Neural crest cell (in vitro differentiated cells): ENCODE measurements at regions not wholly inside any gene's neighbourhood (a gene's known extent, or its start where the extent isn't known, plus 50 kb on each side); places are given as distances from the start of the nearest gene placed in this dataset.
A peak's percentile ranks its signal among the peaks of the same experiment; 100 is the strongest.

Experiments
- DNase-seq: peaks from one replicate; pipeline ENCODE4 v3.0.0; 2021; ENCODE audit warnings: low read depth, mixed read lengths, low spot score
- H3K27ac Mint-ChIP-seq: one replicate; pipeline ENCODE4 v1.8.0; 2021; ENCODE audit warnings: mild to moderate bottlenecking, mixed read lengths; ENCODE audit not compliant: unreplicated experiment
- H3K27me3 Mint-ChIP-seq: 2 replicates; pipeline ENCODE4 v1.8.0; 2021; ENCODE audit warnings: low read depth, mild to moderate bottlenecking, mixed read lengths
- H3K36me3 Mint-ChIP-seq: 2 replicates; pipeline ENCODE4 v1.8.0; 2021; ENCODE audit warnings: low read depth, mild to moderate bottlenecking, mixed read lengths
- H3K4me1 Mint-ChIP-seq: 2 replicates; pipeline ENCODE4 v1.8.0; 2021; ENCODE audit warnings: mixed read lengths
- H3K4me3 Mint-ChIP-seq: one replicate; pipeline ENCODE4 v1.8.0; 2021; ENCODE audit warnings: mild to moderate bottlenecking, mixed read lengths
- H3K9me3 Mint-ChIP-seq: 2 replicates; pipeline ENCODE4 v1.8.0; 2021; ENCODE audit warnings: mixed read lengths
- TF ChIP-seq, protein P1 (sequence below): fragments of 200-600 bp; sonication (generic); conservative IDR thresholded peaks from 2 replicates; pipeline ENCODE4 v1.5.0; 2021; ENCODE audit warnings: antibody characterized with exemption, mild to moderate bottlenecking

DNA sequence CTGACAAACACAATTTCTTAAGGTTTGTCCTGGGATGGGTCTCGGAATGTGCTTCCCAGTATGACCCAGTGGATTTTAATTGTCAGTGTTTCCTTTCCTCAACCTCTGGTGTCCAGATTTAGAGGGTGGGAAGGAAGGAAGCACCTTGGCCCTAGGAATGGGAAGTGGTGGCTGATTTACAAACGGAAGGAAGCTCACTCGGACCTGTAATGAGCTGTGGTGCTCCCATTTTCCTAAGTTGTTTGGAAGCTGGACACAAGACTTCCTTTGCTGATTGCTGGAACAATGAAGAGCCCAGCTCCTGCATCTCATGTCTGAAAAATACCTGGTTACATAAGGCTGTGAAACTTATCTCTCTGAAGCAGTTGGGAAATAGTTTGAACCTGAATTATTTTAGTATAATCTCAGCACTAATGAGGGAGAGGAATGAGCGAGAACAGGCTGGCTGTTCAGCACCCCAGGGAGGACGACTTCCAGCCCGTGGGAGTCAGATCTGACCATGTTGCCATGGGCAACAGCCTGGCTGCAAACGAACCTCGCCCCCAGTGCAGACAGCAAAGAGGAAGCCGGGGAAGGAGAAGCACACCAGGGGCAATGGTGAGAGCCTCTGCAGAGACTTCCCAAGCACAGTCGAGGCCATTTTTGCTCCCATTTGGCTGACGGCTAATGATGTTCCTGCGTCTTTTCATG lies 74.4 kb upstream of the ASB18 start:
- Mint-ChIP-seq H3K4me1 (peaks cover 41% of the 10 kb centered on the region), H3K9me3 (no peaks in the 10 kb centered on the region), H3K27ac (peak overlapping the region; percentile 2), H3K27me3 (no peaks in the 10 kb centered on the region), H3K4me3 (peak overlapping the region; percentile 2), H3K36me3 (peaks cover 10% of the 10 kb centered on the region)
- no peak for DNase-seq
- TF ChIP-seq, protein P1, sequence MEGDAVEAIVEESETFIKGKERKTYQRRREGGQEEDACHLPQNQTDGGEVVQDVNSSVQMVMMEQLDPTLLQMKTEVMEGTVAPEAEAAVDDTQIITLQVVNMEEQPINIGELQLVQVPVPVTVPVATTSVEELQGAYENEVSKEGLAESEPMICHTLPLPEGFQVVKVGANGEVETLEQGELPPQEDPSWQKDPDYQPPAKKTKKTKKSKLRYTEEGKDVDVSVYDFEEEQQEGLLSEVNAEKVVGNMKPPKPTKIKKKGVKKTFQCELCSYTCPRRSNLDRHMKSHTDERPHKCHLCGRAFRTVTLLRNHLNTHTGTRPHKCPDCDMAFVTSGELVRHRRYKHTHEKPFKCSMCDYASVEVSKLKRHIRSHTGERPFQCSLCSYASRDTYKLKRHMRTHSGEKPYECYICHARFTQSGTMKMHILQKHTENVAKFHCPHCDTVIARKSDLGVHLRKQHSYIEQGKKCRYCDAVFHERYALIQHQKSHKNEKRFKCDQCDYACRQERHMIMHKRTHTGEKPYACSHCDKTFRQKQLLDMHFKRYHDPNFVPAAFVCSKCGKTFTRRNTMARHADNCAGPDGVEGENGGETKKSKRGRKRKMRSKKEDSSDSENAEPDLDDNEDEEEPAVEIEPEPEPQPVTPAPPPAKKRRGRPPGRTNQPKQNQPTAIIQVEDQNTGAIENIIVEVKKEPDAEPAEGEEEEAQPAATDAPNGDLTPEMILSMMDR: no peak

DNA sequence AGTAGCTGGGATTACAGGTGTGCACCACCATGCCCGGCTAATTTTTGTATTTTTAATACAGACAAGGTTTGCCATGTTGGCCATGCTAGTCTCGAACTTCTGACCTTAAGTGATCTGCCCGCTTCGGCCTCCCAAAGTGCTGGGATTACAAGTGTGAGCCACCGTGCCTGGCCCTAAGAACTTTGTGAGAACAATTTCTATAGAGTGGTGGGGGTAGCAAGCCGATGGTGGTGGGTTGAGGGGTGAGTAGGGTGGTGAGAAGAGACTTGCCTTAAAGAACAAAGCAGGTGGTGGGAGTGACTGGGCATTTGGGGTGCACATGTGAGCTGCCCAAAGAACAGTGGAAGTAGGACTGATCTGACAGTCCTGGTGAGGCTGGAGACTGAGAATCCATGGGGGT lies 76.0 kb upstream of the ASB18 start:
- H3K27me3 Mint-ChIP-seq: no peaks in the 10 kb centered on the region
- peaks cover 48% of the 10 kb centered on the region for H3K4me1 Mint-ChIP-seq
- H3K36me3 Mint-ChIP-seq: peaks cover 10% of the 10 kb centered on the region
- no peak overlapping the region for H3K4me3 Mint-ChIP-seq
- no peak for DNase-seq
- no peaks in the 10 kb centered on the region for H3K9me3 Mint-ChIP-seq
- TF ChIP-seq, protein P1: no peak
- no peak overlapping the region for H3K27ac Mint-ChIP-seq

DNA sequence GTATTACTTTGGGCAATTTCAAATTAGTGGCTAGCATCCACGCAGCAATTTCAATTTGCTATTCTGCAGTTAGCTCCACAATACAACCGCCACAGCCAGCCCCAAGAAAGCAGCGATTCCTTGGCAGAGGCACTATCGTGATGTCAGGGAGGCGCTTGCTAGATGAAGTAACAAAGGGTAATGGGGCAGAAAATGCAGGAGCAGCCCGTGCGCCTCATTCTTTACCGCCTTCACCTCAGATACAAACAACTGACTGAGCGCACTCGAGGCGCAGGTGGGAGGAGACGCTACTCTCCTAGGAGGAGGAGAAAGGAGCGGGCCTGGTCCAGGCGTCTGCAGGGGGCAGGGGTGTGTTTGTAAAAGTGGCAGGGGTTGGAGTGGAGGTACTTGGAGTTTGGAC lies 76.9 kb upstream of the ASB18 start:
- Mint-ChIP-seq H3K36me3 (peaks cover 10% of the 10 kb centered on the region), H3K27ac (peak overlapping the region; percentile 94), H3K4me1 (peaks cover 48% of the 10 kb centered on the region), H3K9me3 (no peaks in the 10 kb centered on the region), H3K4me3 (peak overlapping the region; percentile 47), H3K27me3 (no peaks in the 10 kb centered on the region)
- DNase-seq: no peak
- TF ChIP-seq, protein P1: no peak

DNA sequence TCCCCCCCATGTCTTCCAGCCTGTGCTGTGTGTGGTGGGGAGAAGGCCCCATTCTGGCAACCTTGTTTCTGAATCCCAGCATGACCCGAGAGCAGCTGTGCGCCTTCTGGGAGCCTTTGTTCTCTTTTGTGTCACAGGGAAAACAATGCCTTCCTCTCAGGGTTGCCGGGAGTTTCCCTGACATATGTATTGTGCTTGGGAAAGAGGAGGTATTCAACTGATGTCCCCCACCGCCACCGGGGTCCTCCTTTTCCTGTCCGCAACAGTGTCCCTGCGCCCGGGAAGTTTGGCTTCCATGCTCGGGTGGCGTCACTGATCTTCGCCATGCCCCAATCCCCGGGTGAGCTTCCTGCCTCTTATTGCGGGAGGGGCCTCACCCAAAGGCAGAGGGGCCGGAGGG lies 77.5 kb upstream of the ASB18 start:
- peaks cover 48% of the 10 kb centered on the region for H3K4me1 Mint-ChIP-seq
- H3K4me3 Mint-ChIP-seq: no peak overlapping the region
- peak overlapping the region; percentile 94 for H3K27ac Mint-ChIP-seq
- H3K9me3 Mint-ChIP-seq: no peaks in the 10 kb centered on the region
- no peak for DNase-seq
- TF ChIP-seq, protein P1: no peak
- no peaks in the 10 kb centered on the region for H3K27me3 Mint-ChIP-seq
- peaks cover 8% of the 10 kb centered on the region for H3K36me3 Mint-ChIP-seq

DNA sequence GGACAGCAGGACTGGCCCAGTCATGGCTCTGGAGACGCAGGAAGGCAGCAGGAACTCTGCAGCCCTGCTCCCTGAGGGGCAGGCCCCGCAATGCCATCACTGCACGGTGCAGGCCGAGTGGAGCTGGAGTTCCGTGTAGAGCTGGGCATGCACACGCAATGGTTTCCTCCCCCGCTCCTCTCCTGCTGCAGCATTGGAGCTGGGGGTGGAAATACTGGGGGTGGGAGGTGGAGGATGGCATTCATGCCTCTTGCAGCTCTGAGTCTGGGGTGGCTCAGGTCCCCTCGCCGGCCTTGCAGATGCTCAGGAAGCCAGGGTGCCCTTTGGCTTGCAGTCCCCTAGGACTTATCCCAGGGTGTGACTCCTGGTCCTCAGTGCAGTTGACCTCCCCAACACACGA lies 78.3 kb upstream of the ASB18 start:
- Mint-ChIP-seq H3K36me3 (peaks cover 8% of the 10 kb centered on the region), H3K27me3 (no peaks in the 10 kb centered on the region), H3K9me3 (no peaks in the 10 kb centered on the region), H3K4me3 (no peak overlapping the region), H3K27ac (no peak overlapping the region), H3K4me1 (peaks cover 48% of the 10 kb centered on the region)
- TF ChIP-seq, protein P1: no peak
- DNase-seq: no peak
